ENCODE measurements at regions not wholly inside any gene's neighbourhood (a gene's known extent, or its start where the extent isn't known, plus 50 kb on each side); places are given as distances from the start of the nearest gene placed in this dataset.

DNA sequence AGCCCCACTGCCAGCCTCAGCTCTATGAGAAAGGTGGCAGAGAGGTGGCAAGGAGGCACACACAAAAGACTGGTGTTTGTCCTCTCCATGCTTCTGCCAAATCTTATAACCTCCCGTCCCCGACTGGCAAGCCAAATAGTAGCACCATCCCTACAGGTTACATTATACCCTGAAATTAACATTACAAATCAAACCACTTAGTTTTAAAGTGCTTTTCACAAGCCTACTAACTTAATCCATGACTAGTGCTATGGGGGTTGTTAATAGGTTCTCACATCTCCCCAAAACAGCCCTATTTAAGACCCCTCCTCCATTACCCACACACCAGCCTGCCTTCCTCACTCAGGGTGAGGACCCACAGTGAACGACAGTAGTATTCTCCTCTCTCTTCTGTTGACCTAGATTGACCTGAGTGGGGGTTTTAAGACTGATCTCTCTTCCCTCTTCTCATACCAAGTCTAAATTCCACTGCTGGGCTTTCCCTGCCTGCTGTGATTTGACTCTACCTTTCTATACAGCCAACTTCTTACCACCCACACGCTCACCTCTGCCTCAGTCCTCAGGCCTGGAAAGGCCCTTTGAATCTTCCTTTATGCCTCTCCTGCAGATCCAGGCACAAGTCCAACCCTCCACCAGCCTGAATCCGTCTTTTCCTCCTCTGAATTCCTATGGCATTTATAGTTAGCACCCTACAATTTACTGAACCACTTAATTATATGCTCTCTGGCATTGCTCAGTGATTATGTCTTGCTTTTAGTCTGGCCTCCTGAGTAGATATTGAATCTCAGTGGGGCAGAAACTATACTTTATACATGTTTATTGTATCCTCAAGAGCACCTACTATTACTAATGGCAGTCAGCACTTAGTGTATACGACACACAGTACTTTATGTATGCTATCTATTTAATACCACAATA, 116.1 kb downstream of the TMEM174 start:
- TF ChIP-seq BHLHE40 (IDR thresholded peaks at IDR 0.05; ENCODE audit: borderline replicate concordance in 1 of 2, low read depth in 2 of 2, low read length in 1 of 2) (no peak), TBL1XR1 (IDR thresholded peaks at IDR 0.05; ENCODE audit: low read depth, low read length) (no peak), RCOR1 (conservative IDR thresholded peaks at IDR 0.05; ENCODE audit: low read depth, low read length) (no peak), ZNF217 (IDR thresholded peaks at IDR 0.05) (no peak), NFIC (IDR thresholded peaks at IDR 0.05; ENCODE audit: low read depth, low read length) (no peak), EZH2 (IDR thresholded peaks at IDR 0.05; ENCODE audit: borderline replicate concordance, control insufficient read depth, low read depth, low read length) (no peak)
- TF ChIP-seq, protein P1, sequence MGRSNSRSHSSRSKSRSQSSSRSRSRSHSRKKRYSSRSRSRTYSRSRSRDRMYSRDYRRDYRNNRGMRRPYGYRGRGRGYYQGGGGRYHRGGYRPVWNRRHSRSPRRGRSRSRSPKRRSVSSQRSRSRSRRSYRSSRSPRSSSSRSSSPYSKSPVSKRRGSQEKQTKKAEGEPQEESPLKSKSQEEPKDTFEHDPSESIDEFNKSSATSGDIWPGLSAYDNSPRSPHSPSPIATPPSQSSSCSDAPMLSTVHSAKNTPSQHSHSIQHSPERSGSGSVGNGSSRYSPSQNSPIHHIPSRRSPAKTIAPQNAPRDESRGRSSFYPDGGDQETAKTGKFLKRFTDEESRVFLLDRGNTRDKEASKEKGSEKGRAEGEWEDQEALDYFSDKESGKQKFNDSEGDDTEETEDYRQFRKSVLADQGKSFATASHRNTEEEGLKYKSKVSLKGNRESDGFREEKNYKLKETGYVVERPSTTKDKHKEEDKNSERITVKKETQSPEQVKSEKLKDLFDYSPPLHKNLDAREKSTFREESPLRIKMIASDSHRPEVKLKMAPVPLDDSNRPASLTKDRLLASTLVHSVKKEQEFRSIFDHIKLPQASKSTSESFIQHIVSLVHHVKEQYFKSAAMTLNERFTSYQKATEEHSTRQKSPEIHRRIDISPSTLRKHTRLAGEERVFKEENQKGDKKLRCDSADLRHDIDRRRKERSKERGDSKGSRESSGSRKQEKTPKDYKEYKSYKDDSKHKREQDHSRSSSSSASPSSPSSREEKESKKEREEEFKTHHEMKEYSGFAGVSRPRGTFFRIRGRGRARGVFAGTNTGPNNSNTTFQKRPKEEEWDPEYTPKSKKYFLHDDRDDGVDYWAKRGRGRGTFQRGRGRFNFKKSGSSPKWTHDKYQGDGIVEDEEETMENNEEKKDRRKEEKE (IDR thresholded peaks at IDR 0.05) = no peak
- TF ChIP-seq, protein P2, sequence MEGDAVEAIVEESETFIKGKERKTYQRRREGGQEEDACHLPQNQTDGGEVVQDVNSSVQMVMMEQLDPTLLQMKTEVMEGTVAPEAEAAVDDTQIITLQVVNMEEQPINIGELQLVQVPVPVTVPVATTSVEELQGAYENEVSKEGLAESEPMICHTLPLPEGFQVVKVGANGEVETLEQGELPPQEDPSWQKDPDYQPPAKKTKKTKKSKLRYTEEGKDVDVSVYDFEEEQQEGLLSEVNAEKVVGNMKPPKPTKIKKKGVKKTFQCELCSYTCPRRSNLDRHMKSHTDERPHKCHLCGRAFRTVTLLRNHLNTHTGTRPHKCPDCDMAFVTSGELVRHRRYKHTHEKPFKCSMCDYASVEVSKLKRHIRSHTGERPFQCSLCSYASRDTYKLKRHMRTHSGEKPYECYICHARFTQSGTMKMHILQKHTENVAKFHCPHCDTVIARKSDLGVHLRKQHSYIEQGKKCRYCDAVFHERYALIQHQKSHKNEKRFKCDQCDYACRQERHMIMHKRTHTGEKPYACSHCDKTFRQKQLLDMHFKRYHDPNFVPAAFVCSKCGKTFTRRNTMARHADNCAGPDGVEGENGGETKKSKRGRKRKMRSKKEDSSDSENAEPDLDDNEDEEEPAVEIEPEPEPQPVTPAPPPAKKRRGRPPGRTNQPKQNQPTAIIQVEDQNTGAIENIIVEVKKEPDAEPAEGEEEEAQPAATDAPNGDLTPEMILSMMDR (IDR thresholded peaks at IDR 0.05 in 2 of 3, conservative IDR thresholded peaks at IDR 0.05 in 1 of 3; ENCODE audit: control insufficient read depth in 2 of 3, extremely low read depth in 1 of 3, insufficient read depth in 1 of 3, low read depth in 3 of 3, low read length in 3 of 3) = no peak
- TF ChIP-seq, protein P3, sequence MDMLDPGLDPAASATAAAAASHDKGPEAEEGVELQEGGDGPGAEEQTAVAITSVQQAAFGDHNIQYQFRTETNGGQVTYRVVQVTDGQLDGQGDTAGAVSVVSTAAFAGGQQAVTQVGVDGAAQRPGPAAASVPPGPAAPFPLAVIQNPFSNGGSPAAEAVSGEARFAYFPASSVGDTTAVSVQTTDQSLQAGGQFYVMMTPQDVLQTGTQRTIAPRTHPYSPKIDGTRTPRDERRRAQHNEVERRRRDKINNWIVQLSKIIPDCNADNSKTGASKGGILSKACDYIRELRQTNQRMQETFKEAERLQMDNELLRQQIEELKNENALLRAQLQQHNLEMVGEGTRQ (IDR thresholded peaks at IDR 0.05; ENCODE audit: borderline replicate concordance, low read depth, low read length) = no peak
